OCI-LY3 (cell line): ENCODE measurements at regions not wholly inside any gene's neighbourhood (a gene's known extent, or its start where the extent isn't known, plus 50 kb on each side); places are given as distances from the start of the nearest gene placed in this dataset.

ENCODE experiments used
- H2AFZ ChIP-seq: fragments of 200-600, 300-600 bp; shearing (Covaris generic); 2 replicates; pipeline ENCODE4 v1.6.0; 2014; ENCODE audit warnings: antibody characterized with exemption, low read depth, low read length
- H3K27ac ChIP-seq: fragments of 200-600, 300-600 bp; sonication (generic); 2 replicates; pipeline ENCODE4 v1.5.1; 2014; ENCODE audit warnings: mild to moderate bottlenecking, low read length, moderate library complexity, mixed read lengths
- H3K27me3 ChIP-seq: fragments of 200-600, 300-600 bp; sonication (generic); 2 replicates; pipeline ENCODE4 v1.6.1; 2014; ENCODE audit warnings: low read depth, low read length, mixed read lengths
- H3K36me3 ChIP-seq: fragments of 200-600, 300-600 bp; sonication (generic); replicated peaks from 2 replicates; pipeline ENCODE3; 2014; ENCODE audit warnings: low read depth, low read length, mixed read lengths
- H3K4me1 ChIP-seq: fragments of 300-600, 200-600 bp; sonication (generic); 2 replicates; pipeline ENCODE4 v1.6.1; 2014; ENCODE audit warnings: low read length, mixed read lengths
- H3K4me2 ChIP-seq: fragments of 200-600, 300-600 bp; sonication (generic); 2 replicates; pipeline ENCODE4 v1.6.1; 2014; ENCODE audit warnings: low read length, mixed read lengths
- H3K4me3 ChIP-seq: fragments of 300-600, 200-600 bp; sonication (generic); 2 replicates; pipeline ENCODE4 v1.5.1; 2014; ENCODE audit warnings: antibody characterized with exemption, mild to moderate bottlenecking, low read length, moderate library complexity
- H3K79me2 ChIP-seq: fragments of 300-600, 200-600 bp; shearing (Covaris generic); 2 replicates; pipeline ENCODE4 v1.6.1; 2014; ENCODE audit warnings: mild to moderate bottlenecking, low read length, mixed read lengths
- H3K9ac ChIP-seq: fragments of 300-600, 200-600 bp; shearing (Covaris generic); 2 replicates; pipeline ENCODE4 v1.6.0; 2014; ENCODE audit warnings: mild to moderate bottlenecking, low read length, moderate library complexity
- H3K9me3 ChIP-seq: fragments of 200-600, 300-600 bp; shearing (Covaris generic); 2 replicates; pipeline ENCODE4 v1.6.1; 2014; ENCODE audit warnings: low read length, mixed read lengths; ENCODE audit not compliant: insufficient read depth
- H4K20me1 ChIP-seq: fragments of 200-600, 300-600 bp; sonication (generic); 2 replicates; pipeline ENCODE4 v1.6.1; 2016; ENCODE audit warnings: low read length, mixed read lengths; ENCODE audit not compliant: insufficient read depth
- EZH2phosphoT487 ChIP-seq: fragments of 200-600 bp; shearing (Covaris generic); IDR thresholded peaks from 2 replicates; pipeline ENCODE4 v1.6.1; 2018; ENCODE audit warnings: antibody characterized with exemption, mixed run types, low read depth
- TF ChIP-seq, protein P1 (sequence below): fragments of 200-600, 300-600 bp; sonication (generic); IDR thresholded peaks from 2 replicates; pipeline ENCODE4 v1.5.1; 2014; ENCODE audit warnings: antibody characterized with exemption, low read length, low read depth

DNA sequence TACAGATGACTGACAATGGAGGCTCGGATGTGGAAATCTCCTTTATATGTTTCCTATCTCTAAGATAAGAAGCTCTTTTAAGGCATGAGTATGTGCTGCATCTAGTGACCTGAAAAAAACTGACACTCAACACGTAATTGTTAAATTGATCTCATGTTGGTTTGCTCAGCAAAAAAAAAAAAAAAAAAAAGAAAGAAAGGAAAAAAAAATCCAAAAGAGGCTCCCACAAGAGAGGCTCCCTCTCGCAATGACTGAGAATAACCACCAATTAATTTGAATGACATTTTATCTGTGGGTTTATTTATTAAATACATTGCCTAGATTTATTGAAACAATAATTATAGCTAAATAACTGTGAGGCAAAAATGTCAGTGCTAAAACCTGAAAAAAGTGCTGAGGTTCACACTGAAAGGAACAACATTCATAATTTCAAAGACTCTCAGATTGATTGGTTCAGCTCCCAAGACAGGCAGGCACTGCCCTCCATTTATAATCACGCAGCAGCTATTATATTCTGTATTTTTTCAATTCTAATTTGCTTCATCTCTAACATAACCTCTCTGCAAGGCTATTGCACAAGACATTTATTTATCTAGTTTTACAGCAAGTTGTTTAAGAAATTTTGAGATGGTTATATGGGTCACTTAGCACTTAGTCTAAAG, 184.5 kb upstream of the TMPRSS15 start:
- no peak for TF ChIP-seq EZH2phosphoT487
- TF ChIP-seq, protein P1, sequence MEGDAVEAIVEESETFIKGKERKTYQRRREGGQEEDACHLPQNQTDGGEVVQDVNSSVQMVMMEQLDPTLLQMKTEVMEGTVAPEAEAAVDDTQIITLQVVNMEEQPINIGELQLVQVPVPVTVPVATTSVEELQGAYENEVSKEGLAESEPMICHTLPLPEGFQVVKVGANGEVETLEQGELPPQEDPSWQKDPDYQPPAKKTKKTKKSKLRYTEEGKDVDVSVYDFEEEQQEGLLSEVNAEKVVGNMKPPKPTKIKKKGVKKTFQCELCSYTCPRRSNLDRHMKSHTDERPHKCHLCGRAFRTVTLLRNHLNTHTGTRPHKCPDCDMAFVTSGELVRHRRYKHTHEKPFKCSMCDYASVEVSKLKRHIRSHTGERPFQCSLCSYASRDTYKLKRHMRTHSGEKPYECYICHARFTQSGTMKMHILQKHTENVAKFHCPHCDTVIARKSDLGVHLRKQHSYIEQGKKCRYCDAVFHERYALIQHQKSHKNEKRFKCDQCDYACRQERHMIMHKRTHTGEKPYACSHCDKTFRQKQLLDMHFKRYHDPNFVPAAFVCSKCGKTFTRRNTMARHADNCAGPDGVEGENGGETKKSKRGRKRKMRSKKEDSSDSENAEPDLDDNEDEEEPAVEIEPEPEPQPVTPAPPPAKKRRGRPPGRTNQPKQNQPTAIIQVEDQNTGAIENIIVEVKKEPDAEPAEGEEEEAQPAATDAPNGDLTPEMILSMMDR, result no peak
- Histone ChIP-seq H3K9me3 (no peaks in the 10 kb centered on the region), H3K27ac (no peak overlapping the region), H3K36me3 (no peaks in the 10 kb centered on the region), H2AFZ (no peak overlapping the region), H3K79me2 (no peaks in the 10 kb centered on the region), H3K4me1 (no peaks in the 10 kb centered on the region), H3K4me3 (no peak overlapping the region), H3K27me3 (no peaks in the 10 kb centered on the region), H3K4me2 (no peak overlapping the region), H4K20me1 (no peaks in the 10 kb centered on the region), H3K9ac (no peak overlapping the region)

DNA sequence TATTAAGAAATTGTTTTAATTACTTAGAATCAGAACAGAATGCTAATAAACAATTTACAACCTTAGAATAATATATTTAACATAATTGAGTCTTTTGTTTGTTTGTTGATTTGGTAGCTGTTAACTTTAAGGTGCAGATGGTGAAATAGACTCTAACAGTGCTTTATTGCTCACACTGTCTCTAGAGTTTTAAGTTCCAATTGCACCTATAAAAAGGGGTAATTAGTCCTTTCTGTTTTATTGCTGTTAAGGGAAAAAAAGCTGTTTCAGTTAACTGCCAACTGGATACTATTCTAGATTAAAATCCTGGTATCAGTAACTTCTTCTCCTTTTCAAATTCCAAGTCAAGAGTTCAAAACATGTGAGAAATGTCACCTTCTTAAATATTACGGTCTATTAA, 197.6 kb upstream of the TMPRSS15 start:
- Histone ChIP-seq H3K4me3 (no peak overlapping the region), H3K79me2 (no peaks in the 10 kb centered on the region), H3K27me3 (no peaks in the 10 kb centered on the region), H3K27ac (no peak overlapping the region), H3K9me3 (no peaks in the 10 kb centered on the region), H3K36me3 (no peaks in the 10 kb centered on the region), H3K4me2 (no peak overlapping the region), H2AFZ (no peak overlapping the region), H3K9ac (no peak overlapping the region), H4K20me1 (no peaks in the 10 kb centered on the region), H3K4me1 (no peaks in the 10 kb centered on the region)
- TF ChIP-seq, protein P1, result no peak

DNA sequence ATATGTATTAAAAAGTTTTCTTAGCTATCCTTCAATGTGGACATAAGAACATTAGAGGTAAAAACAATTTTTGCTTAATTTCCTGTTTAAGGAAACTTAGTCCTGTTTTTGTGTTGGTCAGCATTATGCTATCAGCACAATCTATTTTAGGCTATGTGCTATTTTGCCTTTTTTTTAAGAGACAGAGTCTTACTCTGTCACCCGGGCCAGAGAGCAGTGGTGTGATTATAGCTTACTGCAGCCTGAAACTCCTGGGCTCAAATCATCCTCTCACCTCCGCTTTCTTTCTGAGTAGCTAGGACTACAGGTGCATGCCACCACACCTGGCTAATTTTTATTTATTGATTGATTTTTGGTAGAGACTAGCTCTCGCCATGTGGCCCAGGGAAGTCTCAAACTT, 199.1 kb upstream of the TMPRSS15 start:
- no peak overlapping the region for H3K4me2 ChIP-seq
- H3K36me3 ChIP-seq, result no peaks in the 10 kb centered on the region

DNA sequence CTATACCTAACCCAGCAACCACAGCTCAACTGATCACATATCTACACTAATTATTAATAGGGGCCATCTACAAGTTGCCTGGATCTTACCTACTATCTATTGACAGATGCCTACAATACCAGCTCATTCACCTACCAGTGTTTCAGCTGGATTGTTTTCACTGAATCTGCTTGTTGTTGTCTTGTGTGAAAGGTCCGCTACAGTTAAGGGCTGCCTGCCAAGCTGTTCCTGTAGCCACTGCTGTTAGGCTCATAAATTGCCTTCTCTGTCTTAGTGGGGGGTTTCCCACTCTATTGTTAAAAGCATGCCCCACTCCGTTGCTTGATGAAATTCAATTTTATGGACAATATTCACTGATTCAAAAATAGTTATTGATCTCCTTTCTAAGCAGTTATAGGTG, 199.7 kb upstream of the TMPRSS15 start:
- Histone ChIP-seq H3K27me3 (no peaks in the 10 kb centered on the region), H3K4me3 (no peak overlapping the region), H4K20me1 (no peaks in the 10 kb centered on the region), H3K27ac (no peak overlapping the region), H3K9ac (no peak overlapping the region), H3K4me1 (no peaks in the 10 kb centered on the region), H3K79me2 (no peaks in the 10 kb centered on the region), H3K4me2 (no peak overlapping the region), H2AFZ (no peak overlapping the region), H3K9me3 (no peaks in the 10 kb centered on the region), H3K36me3 (no peaks in the 10 kb centered on the region)
- no peak for TF ChIP-seq EZH2phosphoT487
- TF ChIP-seq, protein P1, result no peak

More for the DNA sequence above, 199.1 kb upstream of the TMPRSS15 start:
- Histone ChIP-seq H3K79me2 (no peaks in the 10 kb centered on the region), H3K9me3 (no peaks in the 10 kb centered on the region), H3K27me3 (no peaks in the 10 kb centered on the region), H3K27ac (no peak overlapping the region), H3K9ac (no peak overlapping the region), H2AFZ (no peak overlapping the region), H4K20me1 (no peaks in the 10 kb centered on the region), H3K4me3 (no peak overlapping the region), H3K4me1 (no peaks in the 10 kb centered on the region)
- no peak for TF ChIP-seq EZH2phosphoT487
- TF ChIP-seq, protein P1, result no peak
